Midbrain (tissue), 1 donor: ENCODE measurements at regions not wholly inside any gene's neighbourhood (a gene's known extent, or its start where the extent isn't known, plus 50 kb on each side); places are given as distances from the start of the nearest gene placed in this dataset.
A peak's percentile ranks its signal among the peaks of the same experiment; 100 is the strongest.

Source experiments
- DNase-seq: peaks from one replicate; lab custom pipeline; 2025; lab: John Stamatoyannopoulos, UW

DNA sequence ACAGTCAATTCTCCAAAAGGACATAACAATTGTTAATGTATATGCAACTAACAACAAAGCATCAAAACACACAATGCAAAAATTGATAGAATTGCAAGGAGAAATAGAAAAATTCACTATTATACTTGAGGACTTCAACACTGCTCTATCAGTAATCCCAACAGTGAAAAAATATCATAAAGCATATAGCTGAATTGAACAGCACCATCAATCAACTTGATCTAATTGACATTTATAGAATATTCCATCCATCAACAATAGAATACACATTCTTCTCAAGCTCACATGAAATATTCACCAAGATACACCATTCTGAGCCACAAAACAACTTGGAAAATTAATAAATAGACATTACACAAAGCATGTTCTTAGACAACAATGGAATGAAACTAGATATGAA, 60.1 kb upstream of the ASXL3 start:
- no peak for DNase-seq

DNA sequence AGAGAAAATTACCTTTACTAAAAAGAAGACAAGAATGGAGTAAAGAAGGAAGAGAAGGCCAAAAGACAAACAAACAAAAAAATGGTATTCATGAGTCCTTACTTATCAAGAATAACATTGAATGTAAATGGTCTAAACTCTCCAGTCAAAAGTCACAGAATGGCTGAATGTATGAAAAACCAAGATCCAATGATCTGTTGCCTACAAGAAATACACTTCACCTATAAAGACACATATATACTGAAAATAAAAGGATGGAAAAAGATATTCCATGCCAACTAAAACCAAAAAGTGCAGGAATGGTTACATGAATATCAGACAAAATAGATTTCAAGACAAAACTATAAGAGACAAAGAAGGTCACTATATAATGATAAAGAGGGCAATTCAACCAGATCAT, 65.0 kb upstream of the ASXL3 start:
- no peak for DNase-seq

DNA sequence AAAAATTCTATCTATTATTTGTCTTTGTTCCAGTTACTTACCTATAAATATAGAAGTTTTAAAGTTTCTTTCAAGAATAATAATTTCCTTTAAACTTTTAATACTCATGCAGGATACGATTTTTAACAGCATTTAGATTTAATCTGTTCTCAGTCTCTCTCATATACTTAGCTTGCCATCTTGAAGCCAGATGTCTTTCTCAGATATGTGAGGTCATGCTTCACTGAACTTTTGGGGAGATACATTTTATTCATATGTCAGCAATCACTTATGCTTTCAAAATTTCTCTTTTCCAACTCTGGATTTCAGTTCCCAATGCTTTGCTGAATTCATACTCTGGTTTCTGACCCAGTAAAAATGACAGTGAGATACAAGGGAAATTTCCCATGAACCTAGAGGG, 66.5 kb upstream of the CCDC178 start:
- DNase-seq, result no peak

DNA sequence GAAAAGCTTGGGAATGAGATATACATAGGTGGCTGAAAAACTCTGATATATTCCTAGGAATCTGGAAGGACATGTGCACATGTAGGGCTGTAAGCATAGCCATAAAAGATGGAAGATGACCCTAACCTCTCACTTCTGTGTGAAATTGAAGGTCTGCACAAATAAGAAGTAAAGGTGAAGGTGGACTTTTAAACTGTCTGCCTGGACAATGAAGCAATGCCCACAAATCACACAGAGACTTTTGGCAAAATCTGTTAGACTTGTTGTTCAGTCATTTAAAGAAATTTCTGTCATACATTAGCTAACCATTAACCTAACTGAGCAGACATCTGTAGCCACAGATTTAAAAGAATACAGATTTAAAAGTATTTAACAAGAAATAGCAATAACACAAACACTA, 65.3 kb upstream of the CCDC178 start:
- no peak for DNase-seq

DNA sequence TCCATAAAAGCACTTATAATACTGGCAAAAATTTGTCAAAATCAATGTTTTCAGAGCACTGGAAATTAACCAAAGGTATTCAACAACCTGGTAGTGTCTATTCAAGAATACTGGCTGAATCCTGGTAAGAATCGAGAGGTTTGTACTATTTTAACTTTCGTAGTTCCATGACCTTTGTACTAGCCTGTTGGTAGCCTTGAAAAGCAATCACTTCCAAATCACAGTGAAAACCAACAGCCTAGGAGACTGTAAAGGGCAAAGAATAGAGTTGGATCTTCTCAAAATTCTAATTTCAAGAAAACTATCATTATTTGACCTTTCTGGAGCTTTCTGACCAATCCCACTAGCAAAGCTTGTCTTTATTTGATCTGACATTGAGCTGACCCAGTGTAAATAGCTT, 64.8 kb upstream of the CCDC178 start:
- no peak for DNase-seq

DNA sequence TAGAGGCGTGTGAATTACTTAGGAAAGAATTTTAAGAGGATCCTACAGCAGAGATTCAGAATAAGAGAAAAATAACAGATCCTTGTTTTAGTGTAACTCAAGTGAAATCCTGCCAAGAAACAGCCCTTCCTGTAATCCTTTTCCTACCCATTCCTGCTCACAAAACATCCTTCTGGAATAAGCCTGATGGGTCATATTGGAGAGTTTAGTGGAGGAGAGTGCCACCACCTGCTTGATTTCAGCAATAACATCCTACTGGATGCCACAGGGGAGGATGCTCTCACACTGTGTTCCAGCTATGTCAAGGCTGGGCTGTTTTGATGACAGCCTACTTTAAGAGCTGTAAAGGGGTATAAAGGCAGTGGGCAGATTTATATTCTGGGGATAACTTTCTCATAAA, 54.8 kb upstream of the CCDC178 start:
- peak; percentile 54 for DNase-seq
